Esophagus squamous epithelium (tissue), 4 donors: ENCODE measurements at regions not wholly inside any gene's neighbourhood (a gene's known extent, or its start where the extent isn't known, plus 50 kb on each side); places are given as distances from the start of the nearest gene placed in this dataset.

ENCODE experiments used
- POLR2A ChIP-seq, 4 donors: fragments of 450-650 bp; IDR thresholded peaks; one replicate each; pipeline ENCODE4 v1.6.1; 2017; ENCODE audit warnings: antibody characterized with exemption in 4 of 4, mild to moderate bottlenecking in 4 of 4, moderate library complexity in 3 of 4
- TF ChIP-seq, protein P1 (sequence below), 6 experiments: fragments of 450-650 bp in 4 of 6; fragments of 200-600 bp in 2 of 6; sonication (generic) in 2 of 6; IDR thresholded peaks; one replicate each; pipeline ENCODE4 v1.5.1; 2016 to 2019; ENCODE audit warnings: antibody characterized with exemption in 6 of 6, mild to moderate bottlenecking in 4 of 6, moderate library complexity in 4 of 6

DNA sequence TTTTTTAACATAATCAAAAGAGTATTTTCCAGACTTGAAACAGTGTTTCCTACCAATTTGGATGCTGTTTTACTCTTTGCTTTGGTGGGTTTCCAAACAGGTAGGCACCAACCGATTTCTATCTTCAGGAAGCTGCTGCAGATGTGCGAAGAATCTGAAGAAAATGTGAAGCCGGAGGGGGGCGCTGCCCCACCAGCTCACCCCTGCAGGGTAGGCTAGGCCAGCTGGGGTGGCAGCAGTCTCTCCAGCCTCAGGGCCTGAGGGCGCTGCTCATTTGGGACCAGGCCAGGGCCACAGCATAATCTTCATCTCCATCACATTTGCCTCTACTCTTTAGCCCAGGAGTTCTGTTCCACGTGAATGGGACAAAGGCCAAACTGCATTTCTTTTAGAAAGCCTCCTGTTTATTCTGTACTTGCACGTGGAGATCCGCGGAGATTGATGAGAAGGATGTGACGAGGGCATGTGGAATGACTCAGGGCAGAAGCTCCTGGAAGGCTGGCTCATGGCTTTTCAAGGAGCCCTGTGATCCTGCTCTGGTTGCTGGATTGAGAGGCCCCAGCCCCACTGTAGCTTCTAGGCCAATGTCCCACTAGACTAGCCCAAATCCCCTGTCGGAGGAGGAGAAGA is 84.2 kb upstream of the FAM136A start:
- TF ChIP-seq, protein P1, sequence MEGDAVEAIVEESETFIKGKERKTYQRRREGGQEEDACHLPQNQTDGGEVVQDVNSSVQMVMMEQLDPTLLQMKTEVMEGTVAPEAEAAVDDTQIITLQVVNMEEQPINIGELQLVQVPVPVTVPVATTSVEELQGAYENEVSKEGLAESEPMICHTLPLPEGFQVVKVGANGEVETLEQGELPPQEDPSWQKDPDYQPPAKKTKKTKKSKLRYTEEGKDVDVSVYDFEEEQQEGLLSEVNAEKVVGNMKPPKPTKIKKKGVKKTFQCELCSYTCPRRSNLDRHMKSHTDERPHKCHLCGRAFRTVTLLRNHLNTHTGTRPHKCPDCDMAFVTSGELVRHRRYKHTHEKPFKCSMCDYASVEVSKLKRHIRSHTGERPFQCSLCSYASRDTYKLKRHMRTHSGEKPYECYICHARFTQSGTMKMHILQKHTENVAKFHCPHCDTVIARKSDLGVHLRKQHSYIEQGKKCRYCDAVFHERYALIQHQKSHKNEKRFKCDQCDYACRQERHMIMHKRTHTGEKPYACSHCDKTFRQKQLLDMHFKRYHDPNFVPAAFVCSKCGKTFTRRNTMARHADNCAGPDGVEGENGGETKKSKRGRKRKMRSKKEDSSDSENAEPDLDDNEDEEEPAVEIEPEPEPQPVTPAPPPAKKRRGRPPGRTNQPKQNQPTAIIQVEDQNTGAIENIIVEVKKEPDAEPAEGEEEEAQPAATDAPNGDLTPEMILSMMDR (IDR thresholded peaks at IDR 0.05), result no peak
- TF ChIP-seq POLR2A (IDR thresholded peaks at IDR 0.05), result no peak
